Ascending aorta (tissue), 2 donors: ENCODE measurements at regions not wholly inside any gene's neighbourhood (a gene's known extent, or its start where the extent isn't known, plus 50 kb on each side); places are given as distances from the start of the nearest gene placed in this dataset.

Experiments used
- DNase-seq, 2 donors: peaks; one replicate each; pipeline ENCODE4 v3.0.0-alpha.2; 2019; ENCODE audit warnings: low spot score in 2 of 2
- H3K27ac ChIP-seq, 2 donors: fragments of 200-600 bp; sonication (generic); one replicate each; pipeline ENCODE4 v1.5.1; 2016 to 2017; ENCODE audit warnings: mild to moderate bottlenecking in 1 of 2
- H3K27me3 ChIP-seq: fragments of 200-600 bp; sonication (generic); one replicate; pipeline ENCODE4 v1.5.1; 2017
- H3K36me3 ChIP-seq, 2 donors: fragments of 200-600 bp; sonication (generic); one replicate each; pipeline ENCODE4 v1.5.1; 2016
- H3K4me1 ChIP-seq, 2 donors: fragments of 200-600 bp; sonication (generic); one replicate each; pipeline ENCODE4 v1.5.1; 2016 to 2017; ENCODE audit warnings: mild to moderate bottlenecking in 1 of 2
- H3K4me3 ChIP-seq, 2 donors: fragments of 200-600 bp; sonication (generic); one replicate each; pipeline ENCODE4 v1.5.1; 2016 to 2017; ENCODE audit warnings: mild to moderate bottlenecking in 1 of 2
- H3K9me3 ChIP-seq, 2 donors: fragments of 200-600 bp; sonication (generic); one replicate each; pipeline ENCODE4 v1.5.1; 2016
- CTCF ChIP-seq, 3 experiments: fragments of 200-600 bp in 2 of 3; fragments of 450-650 bp in 1 of 3; sonication (generic) in 2 of 3; IDR thresholded peaks; one replicate each; pipeline ENCODE4 v1.5.1; 2016 to 2019; ENCODE audit warnings: antibody characterized with exemption in 3 of 3, mild to moderate bottlenecking in 1 of 3, moderate library complexity in 1 of 3
- intact Hi-C: fragments of 100-400 bp; cut with DNase I; formaldehyde crosslinking; loops from one replicate; pipeline ENCODE4 v1.15.1; 2023

- Histone ChIP-seq H3K4me1 (no peaks in the 10 kb centered on the region), H3K27ac (no peak overlapping the region), H3K4me3 (no peak overlapping the region), H3K9me3 (peaks cover 0 to 2% of the 10 kb centered on the region in 2 donors), H3K27me3 (no peaks in the 10 kb centered on the region), H3K36me3 (no peaks in the 10 kb centered on the region)
- DNase-seq = no peak
- TF ChIP-seq CTCF (IDR thresholded peaks at IDR 0.05) = no peak
- intact Hi-C loops = no loop called here
Observed at GRCh38 chr7:136228171-136228570, 251.0 kb upstream of the MTPN start.

DNA sequence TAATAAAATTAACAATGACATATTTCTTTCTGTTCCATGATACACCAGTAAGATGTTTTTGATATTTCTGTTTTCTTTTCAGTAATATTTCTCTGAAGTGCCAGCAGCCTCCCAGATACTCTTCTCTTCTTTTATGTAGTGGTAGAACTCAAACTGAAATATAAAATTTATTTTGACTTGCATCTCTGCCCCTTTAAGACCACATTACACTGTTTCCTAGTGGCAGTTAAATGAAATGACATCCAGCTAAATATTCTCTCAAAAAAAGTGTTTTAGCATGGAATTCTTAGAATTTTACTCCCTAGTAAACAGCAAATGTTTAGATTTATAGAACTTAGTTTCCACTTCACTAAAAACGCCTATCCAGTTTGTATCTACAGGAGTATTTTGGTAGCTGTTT is 237.2 kb upstream of the MTPN start:
- H3K27me3 ChIP-seq = no peaks in the 10 kb centered on the region
- no peak for DNase-seq
- H3K4me3 ChIP-seq = no peak overlapping the region
- H3K4me1 ChIP-seq = no peaks in the 10 kb centered on the region
- TF ChIP-seq CTCF (IDR thresholded peaks at IDR 0.05) = no peak
- no peaks in the 10 kb centered on the region for H3K9me3 ChIP-seq
- H3K27ac ChIP-seq = no peak overlapping the region
- intact Hi-C loops = no loop called here
- no peaks in the 10 kb centered on the region for H3K36me3 ChIP-seq

DNA sequence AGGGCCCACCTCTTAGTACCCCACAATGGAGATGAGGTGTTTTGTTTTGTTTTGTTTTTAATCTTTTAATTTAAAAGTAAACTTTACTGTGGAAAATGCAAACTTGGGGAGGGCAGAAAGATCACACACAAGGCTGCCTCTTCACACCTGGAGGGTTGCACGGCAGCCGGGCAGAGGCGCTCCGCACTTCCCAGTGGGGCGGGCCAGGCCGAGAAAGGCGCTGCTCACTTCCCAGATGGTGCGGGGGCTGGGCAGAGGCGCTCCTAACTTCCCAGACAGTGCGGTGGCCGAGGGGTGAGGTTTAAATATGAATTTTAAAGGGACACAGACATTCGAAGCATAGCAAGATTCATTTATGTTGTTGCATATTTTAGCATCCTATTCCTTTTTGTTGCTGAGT is 235.9 kb upstream of the MTPN start:
- no peaks in the 10 kb centered on the region for H3K9me3 ChIP-seq
- H3K27ac ChIP-seq = no peak overlapping the region
- no peaks in the 10 kb centered on the region for H3K4me1 ChIP-seq
- intact Hi-C loops = no loop called here
- no peak overlapping the region for H3K4me3 ChIP-seq
- H3K27me3 ChIP-seq = no peaks in the 10 kb centered on the region
- no peak for TF ChIP-seq CTCF (IDR thresholded peaks at IDR 0.05)
- no peak for DNase-seq
- H3K36me3 ChIP-seq = no peaks in the 10 kb centered on the region

GRCh38 chr7:136210664-136211063 is 233.5 kb upstream of the MTPN start:
- intact Hi-C loops = no loop called here
- no peak for TF ChIP-seq CTCF (IDR thresholded peaks at IDR 0.05)
- H3K4me1 ChIP-seq = no peaks in the 10 kb centered on the region

DNA sequence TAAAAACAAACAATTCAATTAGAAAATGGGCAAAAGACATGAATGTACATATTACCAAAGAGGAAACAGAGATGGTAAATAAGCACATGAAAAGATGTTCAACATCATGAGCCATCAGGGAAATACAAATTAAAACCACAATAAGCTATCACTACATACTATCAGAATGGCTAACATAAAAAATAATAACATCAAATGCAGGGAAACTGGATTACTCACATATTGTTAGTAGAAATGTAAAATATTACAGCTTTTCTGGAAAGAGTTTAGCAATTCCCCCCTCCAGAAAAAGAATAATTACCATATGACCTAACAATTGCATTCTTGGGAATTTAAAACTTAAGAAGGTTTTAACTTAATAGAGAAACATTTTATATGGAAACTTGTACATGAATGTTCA is 232.9 kb upstream of the MTPN start:
- DNase-seq = no peak
- Histone ChIP-seq H3K4me1 (no peaks in the 10 kb centered on the region), H3K27me3 (no peaks in the 10 kb centered on the region), H3K27ac (no peak overlapping the region), H3K9me3 (no peaks in the 10 kb centered on the region), H3K4me3 (no peak overlapping the region), H3K36me3 (no peaks in the 10 kb centered on the region)
- intact Hi-C loops = no loop called here
- no peak for TF ChIP-seq CTCF (IDR thresholded peaks at IDR 0.05)

More at GRCh38 chr7:136210664-136211063, 233.5 kb upstream of the MTPN start:
- no peak overlapping the region for H3K27ac ChIP-seq
- H3K4me3 ChIP-seq = no peak overlapping the region
- no peaks in the 10 kb centered on the region for H3K36me3 ChIP-seq
- H3K27me3 ChIP-seq = no peaks in the 10 kb centered on the region
- no peaks in the 10 kb centered on the region for H3K9me3 ChIP-seq
- no peak for DNase-seq

DNA sequence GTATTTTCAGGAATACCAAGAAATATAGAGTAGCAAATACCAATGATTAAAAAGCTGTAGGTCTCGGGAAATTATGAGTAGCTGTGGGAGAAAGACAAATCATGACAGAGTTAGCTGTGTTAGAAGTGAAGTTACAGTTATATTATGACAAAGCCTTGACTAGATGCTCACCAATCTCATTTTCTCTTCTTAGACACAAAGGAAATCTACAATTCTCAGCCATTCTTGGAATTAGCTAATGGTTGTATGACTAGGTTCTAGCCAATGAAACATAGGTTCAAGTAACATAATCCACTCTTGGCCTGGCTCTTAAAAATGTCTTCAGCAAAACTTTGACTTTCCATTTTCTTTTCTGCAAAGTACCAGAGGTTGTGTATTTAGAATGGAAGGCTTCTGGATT is 228.8 kb upstream of the MTPN start:
- Histone ChIP-seq H3K27ac (no peak overlapping the region), H3K9me3 (no peaks in the 10 kb centered on the region), H3K4me1 (no peaks in the 10 kb centered on the region), H3K36me3 (no peaks in the 10 kb centered on the region), H3K27me3 (no peaks in the 10 kb centered on the region), H3K4me3 (no peak overlapping the region)
- DNase-seq = no peak
- TF ChIP-seq CTCF (IDR thresholded peaks at IDR 0.05) = no peak
- intact Hi-C loops = no loop called here
